ENCODE measurements at regions not wholly inside any gene's neighbourhood (a gene's known extent, or its start where the extent isn't known, plus 50 kb on each side); places are given as distances from the start of the nearest gene placed in this dataset.

DNA sequence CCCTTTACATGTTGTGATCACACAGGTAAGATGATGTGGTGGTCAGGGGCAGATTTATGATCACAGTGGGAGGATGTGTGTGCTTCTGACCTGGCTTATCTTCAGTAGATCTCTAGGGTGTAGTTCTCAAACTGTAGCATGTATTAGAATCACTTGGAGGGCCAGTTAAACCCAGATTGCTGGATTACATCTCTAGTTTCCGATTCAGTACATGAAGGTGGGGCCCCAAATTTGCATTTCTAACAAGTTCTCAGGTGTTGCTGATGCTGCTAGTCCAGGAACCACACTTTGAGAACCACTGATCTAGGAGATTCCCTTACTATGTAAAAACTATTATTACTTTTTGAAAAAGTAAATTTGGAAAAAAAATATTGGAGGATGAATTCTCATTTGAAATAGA, 199.3 kb upstream of the GOLIM4 start:
- Histone ChIP-seq H3K27me3 (ENCODE audit: control insufficient read depth, extremely low read depth, insufficient read depth, low read length) (no peaks in the 10 kb centered on the region), H3K79me2 (ENCODE audit: control insufficient read depth, insufficient read depth, low read length) (no peaks in the 10 kb centered on the region), H3K36me3 (ENCODE audit: control insufficient read depth in 2 of 2, extremely low read depth in 1 of 2, insufficient read depth in 2 of 2, low read length in 2 of 2) (no peaks in the 10 kb centered on the region), H3K9me3 (ENCODE audit: control insufficient read depth, low read depth, low read length) (no peaks in the 10 kb centered on the region), H3K4me3 (ENCODE audit: control insufficient read depth in 2 of 3, extremely low read depth in 1 of 3, insufficient read depth in 2 of 3, low read depth in 1 of 3, low read length in 3 of 3) (no peak overlapping the region), H3K4me1 (ENCODE audit: control insufficient read depth, extremely low read depth, insufficient read depth, low read length) (no peaks in the 10 kb centered on the region), H4K20me1 (ENCODE audit: control insufficient read depth, extremely low read depth, insufficient read depth, low read length) (no peaks in the 10 kb centered on the region), H2AFZ (ENCODE audit: control insufficient read depth, low read length) (no peak overlapping the region), H3K9ac (ENCODE audit: control insufficient read depth, extremely low read depth, insufficient read depth, low read length) (no peak overlapping the region), H3K4me2 (ENCODE audit: control insufficient read depth, extremely low read depth, insufficient read depth, low read depth, low read length) (no peak overlapping the region), H3K27ac (ENCODE audit: control insufficient read depth, insufficient read depth, low read length) (no peak overlapping the region), H3K9me1 (ENCODE audit: control insufficient read depth, extremely low read depth, insufficient read depth, low read length) (no peaks in the 10 kb centered on the region)
- FAIRE-seq (no peak), DNase-seq (ENCODE audit: low read depth, low spot score) (no peak)
- dilution Hi-C loops (cut with MboI; ENCODE audit: extremely low pct_ligation_motif_present, low sequenced_read_pairs) = no loop called here
- TF ChIP-seq EZH2 (IDR thresholded peaks at IDR 0.05; ENCODE audit: low read length) = no peak
- TF ChIP-seq, protein P1, sequence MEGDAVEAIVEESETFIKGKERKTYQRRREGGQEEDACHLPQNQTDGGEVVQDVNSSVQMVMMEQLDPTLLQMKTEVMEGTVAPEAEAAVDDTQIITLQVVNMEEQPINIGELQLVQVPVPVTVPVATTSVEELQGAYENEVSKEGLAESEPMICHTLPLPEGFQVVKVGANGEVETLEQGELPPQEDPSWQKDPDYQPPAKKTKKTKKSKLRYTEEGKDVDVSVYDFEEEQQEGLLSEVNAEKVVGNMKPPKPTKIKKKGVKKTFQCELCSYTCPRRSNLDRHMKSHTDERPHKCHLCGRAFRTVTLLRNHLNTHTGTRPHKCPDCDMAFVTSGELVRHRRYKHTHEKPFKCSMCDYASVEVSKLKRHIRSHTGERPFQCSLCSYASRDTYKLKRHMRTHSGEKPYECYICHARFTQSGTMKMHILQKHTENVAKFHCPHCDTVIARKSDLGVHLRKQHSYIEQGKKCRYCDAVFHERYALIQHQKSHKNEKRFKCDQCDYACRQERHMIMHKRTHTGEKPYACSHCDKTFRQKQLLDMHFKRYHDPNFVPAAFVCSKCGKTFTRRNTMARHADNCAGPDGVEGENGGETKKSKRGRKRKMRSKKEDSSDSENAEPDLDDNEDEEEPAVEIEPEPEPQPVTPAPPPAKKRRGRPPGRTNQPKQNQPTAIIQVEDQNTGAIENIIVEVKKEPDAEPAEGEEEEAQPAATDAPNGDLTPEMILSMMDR (optimal IDR thresholded peaks at IDR 0.05 in 1 of 3, IDR thresholded peaks at IDR 0.05 in 1 of 3, conservative IDR thresholded peaks at IDR 0.05 in 1 of 3; ENCODE audit: extremely low read depth in 1 of 3, insufficient read depth in 2 of 3, low read length in 3 of 3) = no peak

DNA sequence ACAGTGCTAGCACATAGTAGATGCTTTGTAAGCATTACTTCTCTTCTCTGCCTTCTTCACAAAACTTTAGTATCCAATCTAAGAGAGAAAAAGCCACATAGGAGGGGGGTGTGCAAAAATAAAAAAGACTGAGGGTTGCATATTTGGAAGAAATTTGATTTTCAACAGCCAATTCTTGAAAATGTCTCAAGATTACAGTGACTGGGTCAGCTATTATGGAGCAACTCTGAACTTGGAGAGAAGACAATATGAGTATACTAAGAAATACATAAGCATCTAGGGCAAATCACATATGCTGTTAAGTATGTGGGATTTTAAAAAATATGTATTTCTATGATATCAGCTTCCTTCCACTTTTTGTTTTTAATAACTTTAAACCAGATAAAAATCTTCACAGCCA, 196.6 kb upstream of the GOLIM4 start:
- Histone ChIP-seq H3K4me3 (ENCODE audit: control insufficient read depth in 2 of 3, extremely low read depth in 1 of 3, insufficient read depth in 2 of 3, low read depth in 1 of 3, low read length in 3 of 3) (no peak overlapping the region), H4K20me1 (ENCODE audit: control insufficient read depth, extremely low read depth, insufficient read depth, low read length) (no peaks in the 10 kb centered on the region), H3K27ac (ENCODE audit: control insufficient read depth, insufficient read depth, low read length) (no peak overlapping the region), H3K9me3 (ENCODE audit: control insufficient read depth, low read depth, low read length) (no peaks in the 10 kb centered on the region), H3K79me2 (ENCODE audit: control insufficient read depth, insufficient read depth, low read length) (no peaks in the 10 kb centered on the region), H3K4me2 (ENCODE audit: control insufficient read depth, extremely low read depth, insufficient read depth, low read depth, low read length) (no peak overlapping the region), H3K36me3 (ENCODE audit: control insufficient read depth in 2 of 2, extremely low read depth in 1 of 2, insufficient read depth in 2 of 2, low read length in 2 of 2) (no peaks in the 10 kb centered on the region), H3K4me1 (ENCODE audit: control insufficient read depth, extremely low read depth, insufficient read depth, low read length) (no peaks in the 10 kb centered on the region), H3K9me1 (ENCODE audit: control insufficient read depth, extremely low read depth, insufficient read depth, low read length) (no peaks in the 10 kb centered on the region), H3K27me3 (ENCODE audit: control insufficient read depth, extremely low read depth, insufficient read depth, low read length) (no peaks in the 10 kb centered on the region), H2AFZ (ENCODE audit: control insufficient read depth, low read length) (no peak overlapping the region), H3K9ac (ENCODE audit: control insufficient read depth, extremely low read depth, insufficient read depth, low read length) (no peak overlapping the region)
- dilution Hi-C loops (cut with MboI; ENCODE audit: extremely low pct_ligation_motif_present, low sequenced_read_pairs) = no loop called here
- TF ChIP-seq, protein P1 (optimal IDR thresholded peaks at IDR 0.05 in 1 of 3, IDR thresholded peaks at IDR 0.05 in 1 of 3, conservative IDR thresholded peaks at IDR 0.05 in 1 of 3; ENCODE audit: extremely low read depth in 1 of 3, insufficient read depth in 2 of 3, low read length in 3 of 3) = no peak
- no peak for TF ChIP-seq EZH2 (IDR thresholded peaks at IDR 0.05; ENCODE audit: low read length)
- FAIRE-seq (no peak), DNase-seq (ENCODE audit: low read depth, low spot score) (no peak)

Measured in keratinocyte (primary cell).